Motor neuron (in vitro differentiated cells): ENCODE measurements at regions not wholly inside any gene's neighbourhood (a gene's known extent, or its start where the extent isn't known, plus 50 kb on each side); places are given as distances from the start of the nearest gene placed in this dataset.
"Not testable (repeated sequence)": the region's sequence is repeated elsewhere in the genome, so short reads cannot be mapped to it uniquely, and the experiment has no call there.

Experiments
- ATAC-seq, 8 experiments: fragments of 200-7000 bp; cut with Tn5 transposase; replicated peaks in 6 of 8; 2 replicates each; pipeline ENCODE4 v1.8.0; 2021; ENCODE audit warnings: mild to moderate bottlenecking in 8 of 8, moderate library complexity in 8 of 8
- H3K27ac ChIP-seq, 2 donors: fragments of 250-450 bp; sonication (Bioruptor Pico); 2 replicates each; pipeline ENCODE4 v1.9.0; 2021; ENCODE audit warnings: antibody characterized with exemption in 2 of 2, mild to moderate bottlenecking in 2 of 2, moderate library complexity in 1 of 2
- H3K4me1 ChIP-seq, 2 donors: fragments of 250-450 bp; sonication (Bioruptor Pico); replicated peaks in 1 of 2; 2 replicates each; pipeline ENCODE4 v1.6.1; 2021; ENCODE audit warnings: antibody characterized with exemption in 2 of 2, mild to moderate bottlenecking in 2 of 2, moderate library complexity in 1 of 2
- H3K4me3 ChIP-seq, 5 donors: fragments of 250-450 bp; sonication (Bioruptor Pico); 2 replicates each; pipeline ENCODE4 v1.9.0; 2021; ENCODE audit warnings: antibody characterized with exemption in 5 of 5, mild to moderate bottlenecking in 5 of 5, moderate library complexity in 4 of 5
- WGBS, 10 experiments: fragments of 450-650 bp; shearing (Covaris generic); methylation state at CpG; one replicate each; pipeline ENCODE4 v1.0.0; 2022; 5-methylcytosine and 5-hydroxymethylcytosine counted together
- in situ Hi-C, 9 experiments: fragments of 400-800 bp; cut with MboI; loops; one replicate each; pipeline ENCODE4 v1.15.0; 2021; ENCODE audit warnings: low sequenced_read_pairs in 9 of 9, low pct_unique_long_range_greater_than_20kb in 2 of 9; ENCODE audit not compliant: unreplicated experiment in 9 of 9

- Histone ChIP-seq H3K4me1 (peaks cover 28 to 32% of the 10 kb centered on the region in 2 donors), H3K4me3 (no peak overlapping the region), H3K27ac (no peak overlapping the region)
- peak in 1 of 8 experiments; percentile 39 for ATAC-seq
- WGBS, 10 experiments: 18 to 100% (median 89%) methylated on average over 1 to 11 of the region's 12 CpGs; no CpG with 5 or more reads in 1 of the 10 experiments
- in situ Hi-C loops: no loop called here
Observed at GRCh38 chr1:229164836-229165735, 105.8 kb upstream of the RAB4A start.

GRCh38 chr1:229167318-229167717 lies 103.6 kb upstream of the RAB4A start:
- in situ Hi-C loops: no loop called here
- Histone ChIP-seq H3K27ac (no peak overlapping the region), H3K4me1 (peaks cover 37 to 40% of the 10 kb centered on the region in 2 donors), H3K4me3 (no peak overlapping the region)
- 16 to 94% (median 69%) methylated on average over 1 to 4 of the region's 4 CpGs; no CpG with 5 or more reads in 2 of the 10 experiments for WGBS, 10 experiments
- no peak for ATAC-seq

GRCh38 chr1:229169399-229169798 lies 101.5 kb upstream of the RAB4A start:
- Histone ChIP-seq H3K4me1 (peaks cover 37 to 43% of the 10 kb centered on the region in 2 donors), H3K27ac (no peak overlapping the region), H3K4me3 (no peak overlapping the region)
- 29 to 75% (median 49%) methylated on average over 1 of the region's 1 CpG; no CpG with 5 or more reads in 6 of the 10 experiments for WGBS, 10 experiments
- in situ Hi-C loops: no loop called here
- peak in 5 of 8 experiments; percentile 21 to 52 (median 44) for ATAC-seq

GRCh38 chr1:229170274-229170673 lies 100.6 kb upstream of the RAB4A start:
- WGBS, 10 experiments: 50 to 100% (median 78%) methylated on average over 2 to 9 of the region's 12 CpGs; no CpG with 5 or more reads in 5 of the 10 experiments
- in situ Hi-C loops: no loop called here
- peak in 3 of 8 experiments; percentile 37 to 46 (median 39) for ATAC-seq
- no peak overlapping the region for H3K27ac ChIP-seq
- H3K4me1 ChIP-seq: peaks cover 34 to 41% of the 10 kb centered on the region in 2 donors
- H3K4me3 ChIP-seq: no peak overlapping the region

GRCh38 chr1:229170778-229171505 lies 100.0 kb upstream of the RAB4A start:
- H3K4me3 ChIP-seq: no peak overlapping the region
- ATAC-seq: peak in 5 of 8 experiments; percentile 65 to 83 (median 69)
- H3K4me1 ChIP-seq: peaks cover 29 to 37% of the 10 kb centered on the region in 2 donors
- peak overlapping the region in 1 of 2 donors; percentile 9 for H3K27ac ChIP-seq
- in situ Hi-C loops: no loop called here
- WGBS, 10 experiments: 20 to 71% (median 45%) methylated on average over 1 to 5 of the region's 8 CpGs; no CpG with 5 or more reads in 2 of the 10 experiments

- H3K27ac ChIP-seq: no peak overlapping the region
- WGBS, 10 experiments: 39 to 100% (median 86%) methylated on average over 1 to 4 of the region's 4 CpGs; no CpG with 5 or more reads in 3 of the 10 experiments
- no peak for ATAC-seq
- in situ Hi-C loops: no loop called here
- H3K4me1 ChIP-seq: peaks cover 29 to 37% of the 10 kb centered on the region in 2 donors
- H3K4me3 ChIP-seq: no peak overlapping the region
Observed at GRCh38 chr1:229171934-229172333, 99.0 kb upstream of the RAB4A start.

- H3K27ac ChIP-seq, in situ Hi-C loops: not testable (repeated sequence)
- WGBS, 10 experiments: 20 to 100% (median 76%) methylated on average over 1 to 8 of the region's 14 CpGs; no CpG with 5 or more reads in 1 of the 10 experiments
Observed at GRCh38 chr1:229173491-229174476, 97.1 kb upstream of the RAB4A start.

GRCh38 chr1:229175297-229175696 lies 95.6 kb upstream of the RAB4A start:
- WGBS, 10 experiments: 57 to 100% (median 82%) methylated on average over 1 to 8 of the region's 11 CpGs; no CpG with 5 or more reads in 3 of the 10 experiments
- ATAC-seq, H3K4me3 ChIP-seq, H3K27ac ChIP-seq, in situ Hi-C loops: not testable (repeated sequence)
- peaks cover 10 to 16% of the 10 kb centered on the region in 2 donors for H3K4me1 ChIP-seq

More at GRCh38 chr1:229173491-229174476, 97.1 kb upstream of the RAB4A start:
- peaks cover 25 to 31% of the 10 kb centered on the region in 2 donors for H3K4me1 ChIP-seq
- not testable (repeated sequence) for H3K4me3 ChIP-seq
- peak in 2 of 8 experiments; percentile 20 to 25 for ATAC-seq

GRCh38 chr1:229176457-229176856 lies 94.5 kb upstream of the RAB4A start:
- H3K4me1 ChIP-seq, H3K4me3 ChIP-seq, in situ Hi-C loops, ATAC-seq, H3K27ac ChIP-seq: not testable (repeated sequence)
- WGBS, 10 experiments: 20 to 100% (median 55%) methylated on average over 1 to 4 of the region's 6 CpGs; no CpG with 5 or more reads in 6 of the 10 experiments

GRCh38 chr1:229180161-229180560 lies 90.8 kb upstream of the RAB4A start:
- WGBS, 10 experiments: 72 to 100% (median 85%) methylated on average over 2 to 8 of the region's 8 CpGs; no CpG with 5 or more reads in 2 of the 10 experiments
- no peak for ATAC-seq
- in situ Hi-C loops: no loop called here
- Histone ChIP-seq H3K4me1 (no peaks in the 10 kb centered on the region), H3K27ac (no peak overlapping the region), H3K4me3 (no peak overlapping the region)

- H3K4me3 ChIP-seq: no peak overlapping the region
- no peak overlapping the region for H3K27ac ChIP-seq
- 80 to 100% (median 94%) methylated on average over 1 to 2 of the region's 2 CpGs; no CpG with 5 or more reads in 1 of the 10 experiments for WGBS, 10 experiments
- no peaks in the 10 kb centered on the region for H3K4me1 ChIP-seq
- ATAC-seq: no peak
- in situ Hi-C loops: no loop called here
Observed at GRCh38 chr1:229181419-229181818, 89.5 kb upstream of the RAB4A start.

- Histone ChIP-seq H3K4me3 (no peak overlapping the region), H3K4me1 (no peaks in the 10 kb centered on the region), H3K27ac (no peak overlapping the region)
- in situ Hi-C loops: no loop called here
- no peak for ATAC-seq
- WGBS, 10 experiments: 87 to 100% (median 92%) methylated on average over 1 to 4 of the region's 4 CpGs; no CpG with 5 or more reads in 3 of the 10 experiments
Observed at GRCh38 chr1:229183588-229183987, 87.3 kb upstream of the RAB4A start.
